Fibroblast of skin of right quadriceps (primary cell): ENCODE measurements at regions not wholly inside any gene's neighbourhood (a gene's known extent, or its start where the extent isn't known, plus 50 kb on each side); places are given as distances from the start of the nearest gene placed in this dataset.

ENCODE experiments used
- DNase-seq: peaks from one replicate; pipeline ENCODE4 v3.0.0-alpha.2; 2013

GRCh38 chr5:40033009-40033408, 608.2 kb upstream of the DAB2 start:
- no peak for DNase-seq

- DNase-seq = no peak
Observed at GRCh38 chr5:40030661-40031060, 605.9 kb upstream of the DAB2 start.

- DNase-seq = no peak
Observed at GRCh38 chr5:40029711-40030495, 605.1 kb upstream of the DAB2 start.

- no peak for DNase-seq
Observed at GRCh38 chr5:40027400-40027799, 602.6 kb upstream of the DAB2 start.

GRCh38 chr5:40025586-40025985, 600.8 kb upstream of the DAB2 start:
- no peak for DNase-seq

- no peak for DNase-seq
Observed at GRCh38 chr5:40022057-40022456, 597.3 kb upstream of the DAB2 start.

GRCh38 chr5:40021007-40021406, 596.2 kb upstream of the DAB2 start:
- no peak for DNase-seq

GRCh38 chr5:40017918-40018317, 593.1 kb upstream of the DAB2 start:
- DNase-seq = no peak

GRCh38 chr5:40017135-40017534, 592.4 kb upstream of the DAB2 start:
- DNase-seq = no peak

- DNase-seq = no peak
Observed at GRCh38 chr5:40010436-40010835, 585.7 kb upstream of the DAB2 start.

GRCh38 chr5:40006260-40006659, 581.5 kb upstream of the DAB2 start:
- DNase-seq = no peak

GRCh38 chr5:40001796-40002195, 577.0 kb upstream of the DAB2 start:
- DNase-seq = no peak

GRCh38 chr5:39998518-39998917, 573.7 kb upstream of the DAB2 start:
- DNase-seq = peak; percentile 34

GRCh38 chr5:39995990-39996389, 571.2 kb upstream of the DAB2 start:
- no peak for DNase-seq

GRCh38 chr5:39992617-39993202, 567.9 kb upstream of the DAB2 start:
- DNase-seq = no peak

- no peak for DNase-seq
Observed at GRCh38 chr5:39986614-39987013, 561.8 kb upstream of the DAB2 start.

- DNase-seq = no peak
Observed at GRCh38 chr5:39980056-39980455, 555.3 kb upstream of the DAB2 start.

- peak; percentile 36 for DNase-seq
Observed at GRCh38 chr5:39977066-39977655, 552.4 kb upstream of the DAB2 start.

GRCh38 chr5:39970117-39970798, 545.5 kb upstream of the DAB2 start:
- DNase-seq = no peak

GRCh38 chr5:39968381-39968780, 543.6 kb upstream of the DAB2 start:
- no peak for DNase-seq

- peak; percentile 44 for DNase-seq
Observed at GRCh38 chr5:39955156-39955555, 530.4 kb upstream of the DAB2 start.

- no peak for DNase-seq
Observed at GRCh38 chr5:39951070-39951469, 526.3 kb upstream of the DAB2 start.

GRCh38 chr5:39948867-39949468, 524.2 kb upstream of the DAB2 start:
- DNase-seq = peak; percentile 64
